ENCODE measurements at regions not wholly inside any gene's neighbourhood (a gene's known extent, or its start where the extent isn't known, plus 50 kb on each side); places are given as distances from the start of the nearest gene placed in this dataset.

DNA sequence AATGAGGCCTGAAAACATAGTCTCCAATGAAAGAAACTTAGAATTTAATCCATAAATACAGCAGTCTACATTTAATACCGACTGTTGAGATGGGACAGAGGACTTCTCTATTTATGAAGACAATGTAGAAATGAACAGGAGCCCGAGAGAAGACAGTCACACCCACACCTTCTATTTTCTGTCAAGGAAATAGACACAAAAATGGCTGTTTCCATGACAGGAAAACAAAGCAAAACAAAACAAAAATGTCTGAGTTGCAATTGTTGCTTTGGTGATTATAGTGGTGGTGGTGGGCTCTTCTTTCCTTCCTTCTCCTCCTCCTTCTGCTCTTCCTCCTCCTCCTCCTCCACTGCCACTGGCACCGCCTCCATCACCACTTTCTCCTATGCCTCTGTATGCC is 72.3 kb upstream of the CCDC68 start:
- no peak for DNase-seq
- no peak overlapping the region for H3K27ac ChIP-seq (replicated peaks)
- H3K36me3 ChIP-seq = no peaks in the 10 kb centered on the region
- no peaks in the 10 kb centered on the region for H3K4me1 ChIP-seq
- H3K9me3 ChIP-seq (replicated peaks) = no peaks in the 10 kb centered on the region
- no peak overlapping the region for H3K4me3 ChIP-seq
- TF ChIP-seq, protein P1, sequence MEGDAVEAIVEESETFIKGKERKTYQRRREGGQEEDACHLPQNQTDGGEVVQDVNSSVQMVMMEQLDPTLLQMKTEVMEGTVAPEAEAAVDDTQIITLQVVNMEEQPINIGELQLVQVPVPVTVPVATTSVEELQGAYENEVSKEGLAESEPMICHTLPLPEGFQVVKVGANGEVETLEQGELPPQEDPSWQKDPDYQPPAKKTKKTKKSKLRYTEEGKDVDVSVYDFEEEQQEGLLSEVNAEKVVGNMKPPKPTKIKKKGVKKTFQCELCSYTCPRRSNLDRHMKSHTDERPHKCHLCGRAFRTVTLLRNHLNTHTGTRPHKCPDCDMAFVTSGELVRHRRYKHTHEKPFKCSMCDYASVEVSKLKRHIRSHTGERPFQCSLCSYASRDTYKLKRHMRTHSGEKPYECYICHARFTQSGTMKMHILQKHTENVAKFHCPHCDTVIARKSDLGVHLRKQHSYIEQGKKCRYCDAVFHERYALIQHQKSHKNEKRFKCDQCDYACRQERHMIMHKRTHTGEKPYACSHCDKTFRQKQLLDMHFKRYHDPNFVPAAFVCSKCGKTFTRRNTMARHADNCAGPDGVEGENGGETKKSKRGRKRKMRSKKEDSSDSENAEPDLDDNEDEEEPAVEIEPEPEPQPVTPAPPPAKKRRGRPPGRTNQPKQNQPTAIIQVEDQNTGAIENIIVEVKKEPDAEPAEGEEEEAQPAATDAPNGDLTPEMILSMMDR (IDR thresholded peaks at IDR 0.05; ENCODE audit: borderline replicate concordance) = no peak
- no peaks in the 10 kb centered on the region for H3K27me3 ChIP-seq (ENCODE audit: low read depth)
- intact Hi-C loops (cut with micrococcal nuclease) = no loop called here

DNA sequence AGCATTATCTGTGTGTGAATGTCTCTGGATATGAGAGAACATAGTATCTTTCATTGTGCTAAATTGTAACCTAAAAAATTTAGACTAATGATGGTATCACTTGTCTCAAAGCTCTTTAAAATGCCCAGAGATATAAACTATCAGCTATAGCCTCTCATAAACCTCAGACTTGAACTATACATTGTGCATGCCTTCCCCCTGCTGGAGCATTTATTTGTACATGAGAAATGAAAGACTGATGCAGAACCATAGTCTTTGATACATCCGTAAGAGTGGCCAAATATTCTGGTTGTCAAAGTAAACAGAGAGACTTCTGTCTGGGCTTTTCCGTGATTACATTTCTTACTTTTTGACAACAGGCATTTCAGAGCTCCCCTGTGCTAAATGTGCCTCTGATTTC is 71.9 kb upstream of the CCDC68 start:
- H3K27ac ChIP-seq (replicated peaks) = no peak overlapping the region
- no peaks in the 10 kb centered on the region for H3K27me3 ChIP-seq (ENCODE audit: low read depth)
- H3K4me1 ChIP-seq = no peaks in the 10 kb centered on the region
- TF ChIP-seq, protein P1 (IDR thresholded peaks at IDR 0.05; ENCODE audit: borderline replicate concordance) = no peak
- no peak for DNase-seq
- H3K9me3 ChIP-seq (replicated peaks) = no peaks in the 10 kb centered on the region
- H3K36me3 ChIP-seq = no peaks in the 10 kb centered on the region
- intact Hi-C loops (cut with micrococcal nuclease) = no loop called here
- no peak overlapping the region for H3K4me3 ChIP-seq

DNA sequence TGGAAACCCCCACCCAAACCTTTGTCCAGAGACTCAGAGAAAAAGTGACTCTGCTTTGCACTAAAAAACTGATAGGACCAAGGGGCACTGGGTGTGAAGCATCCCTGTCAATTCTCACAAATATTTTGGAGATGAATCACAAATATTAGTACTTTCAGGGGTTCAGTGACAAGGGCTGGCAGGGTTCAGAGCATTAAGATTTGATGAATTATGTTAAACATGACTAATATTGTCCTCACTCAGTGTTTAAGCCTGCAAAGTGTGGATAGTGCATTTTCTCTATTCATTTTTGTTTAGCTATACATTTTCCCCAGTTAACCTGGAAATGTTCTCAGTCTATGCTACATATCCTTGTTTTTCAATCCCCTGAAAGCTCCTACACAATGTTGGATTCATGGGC is 65.3 kb upstream of the CCDC68 start:
- TF ChIP-seq, protein P1 (IDR thresholded peaks at IDR 0.05; ENCODE audit: borderline replicate concordance) = no peak
- no peaks in the 10 kb centered on the region for H3K36me3 ChIP-seq
- intact Hi-C loops (cut with micrococcal nuclease) = no loop called here
- no peaks in the 10 kb centered on the region for H3K9me3 ChIP-seq (replicated peaks)
- no peak overlapping the region for H3K4me3 ChIP-seq
- H3K27me3 ChIP-seq (ENCODE audit: low read depth) = no peaks in the 10 kb centered on the region
- no peaks in the 10 kb centered on the region for H3K4me1 ChIP-seq
- DNase-seq = no peak
- no peak overlapping the region for H3K27ac ChIP-seq (replicated peaks)

DNA sequence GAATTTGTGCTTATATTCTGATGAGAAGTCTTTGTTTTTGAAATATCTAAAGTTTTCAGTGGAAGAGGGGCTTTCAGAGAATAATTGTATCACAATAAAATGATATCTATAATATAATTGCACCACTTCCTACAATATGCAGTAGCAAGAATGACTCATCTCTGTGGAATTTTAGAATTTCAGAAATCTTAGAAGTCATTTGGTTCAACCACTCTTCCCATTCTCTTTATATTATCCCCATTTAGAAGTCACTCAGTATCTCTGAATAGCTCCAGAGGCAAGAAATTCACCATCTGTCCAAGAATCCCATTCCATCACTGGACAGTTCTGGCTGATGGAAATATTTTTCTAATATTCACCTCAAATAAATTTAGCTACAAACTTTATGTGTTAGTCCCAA is 59.3 kb upstream of the CCDC68 start:
- TF ChIP-seq, protein P1 (IDR thresholded peaks at IDR 0.05; ENCODE audit: borderline replicate concordance) = no peak

DNA sequence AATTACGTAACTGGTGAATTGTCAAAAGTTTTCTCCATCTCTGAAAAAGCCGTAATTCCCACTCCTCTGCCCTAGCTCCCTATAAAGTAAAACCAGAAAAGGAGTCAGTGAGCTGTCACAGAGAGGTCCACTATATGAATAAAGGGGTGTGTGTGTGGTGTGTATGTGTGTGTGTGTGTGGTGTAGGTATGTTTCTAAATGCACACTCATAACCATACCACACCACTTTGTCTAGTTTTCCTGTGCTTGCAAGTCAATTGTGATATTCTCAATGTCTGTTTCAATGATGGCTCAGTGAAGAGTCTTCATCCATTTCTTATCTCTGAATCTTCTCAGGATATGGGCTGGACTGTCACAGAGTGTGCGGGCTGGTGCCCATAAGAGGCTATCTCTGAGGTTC is 54.8 kb upstream of the CCDC68 start:
- intact Hi-C loops (cut with micrococcal nuclease) = no loop called here
- Histone ChIP-seq H3K9me3 (replicated peaks) (no peaks in the 10 kb centered on the region), H3K4me3 (no peak overlapping the region), H3K4me1 (no peaks in the 10 kb centered on the region), H3K27me3 (ENCODE audit: low read depth) (no peaks in the 10 kb centered on the region), H3K36me3 (no peaks in the 10 kb centered on the region), H3K27ac (replicated peaks) (no peak overlapping the region)
- DNase-seq = no peak
- TF ChIP-seq, protein P1 (IDR thresholded peaks at IDR 0.05; ENCODE audit: borderline replicate concordance) = no peak

More for the DNA sequence above, 59.3 kb upstream of the CCDC68 start:
- no peak for DNase-seq
- no peaks in the 10 kb centered on the region for H3K27me3 ChIP-seq (ENCODE audit: low read depth)
- no peaks in the 10 kb centered on the region for H3K4me1 ChIP-seq
- H3K36me3 ChIP-seq = no peaks in the 10 kb centered on the region
- no peak overlapping the region for H3K4me3 ChIP-seq
- H3K27ac ChIP-seq (replicated peaks) = no peak overlapping the region
- no peaks in the 10 kb centered on the region for H3K9me3 ChIP-seq (replicated peaks)
- intact Hi-C loops (cut with micrococcal nuclease) = no loop called here

DNA sequence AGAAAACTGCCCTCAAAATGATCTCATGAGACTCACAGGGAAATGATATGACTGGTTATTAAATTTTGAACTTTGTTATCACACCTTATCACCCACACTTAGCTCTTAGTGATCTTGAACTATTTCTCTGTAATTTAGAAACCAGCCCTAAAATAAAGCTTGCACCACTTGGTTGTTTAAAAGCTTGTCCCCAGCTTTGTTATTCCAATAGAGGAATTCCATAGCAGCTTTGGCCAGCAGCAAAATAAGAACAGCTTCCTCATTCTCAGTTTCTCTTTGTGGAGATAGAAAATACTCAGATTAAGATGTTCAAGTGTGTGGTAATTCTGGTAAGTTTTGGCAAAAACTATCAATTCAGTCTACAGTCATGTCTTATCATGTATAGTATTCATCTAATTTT is 54.4 kb upstream of the CCDC68 start:
- no peak for DNase-seq
- H3K4me3 ChIP-seq = no peak overlapping the region
- TF ChIP-seq, protein P1 (IDR thresholded peaks at IDR 0.05; ENCODE audit: borderline replicate concordance) = no peak
- no peak overlapping the region for H3K27ac ChIP-seq (replicated peaks)
- no peaks in the 10 kb centered on the region for H3K36me3 ChIP-seq
- no peaks in the 10 kb centered on the region for H3K27me3 ChIP-seq (ENCODE audit: low read depth)
- no peaks in the 10 kb centered on the region for H3K4me1 ChIP-seq
- H3K9me3 ChIP-seq (replicated peaks) = no peaks in the 10 kb centered on the region
- intact Hi-C loops (cut with micrococcal nuclease) = no loop called here
